Fibroblast of pulmonary artery (primary cell): ENCODE measurements at regions not wholly inside any gene's neighbourhood (a gene's known extent, or its start where the extent isn't known, plus 50 kb on each side); places are given as distances from the start of the nearest gene placed in this dataset.

Source experiments
- DNase-seq: peaks from one replicate; pipeline ENCODE4 v3.0.0-alpha.2; 2010; ENCODE audit warnings: low read depth
- H3K4me3 ChIP-seq: replicated peaks from 2 replicates; pipeline ENCODE4 v1.5.1; 2011; ENCODE audit warnings: low read depth, mild to moderate bottlenecking, control low read depth, low read length, moderate library complexity
- CTCF ChIP-seq: IDR thresholded peaks from 2 replicates; pipeline ENCODE4 v1.5.1; 2011; ENCODE audit warnings: mild to moderate bottlenecking, control low read depth, low read length, inconsistent platforms; ENCODE audit errors: missing control alignments

GRCh38 chr7:156464339-156464738, 176.2 kb upstream of the RNF32 start:
- no peak overlapping the region for H3K4me3 ChIP-seq
- TF ChIP-seq CTCF, result no peak
- no peak for DNase-seq

- DNase-seq, result no peak
- H3K4me3 ChIP-seq, result no peak overlapping the region
- TF ChIP-seq CTCF, result no peak
Measured at GRCh38 chr7:156463280-156463679, 177.3 kb upstream of the RNF32 start.

GRCh38 chr7:156461881-156462665, 178.5 kb upstream of the RNF32 start:
- DNase-seq, result no peak

GRCh38 chr7:156460858-156461627, 179.5 kb upstream of the RNF32 start:
- H3K4me3 ChIP-seq, result no peak overlapping the region
- TF ChIP-seq CTCF, result no peak
- no peak for DNase-seq

More at GRCh38 chr7:156461881-156462665, 178.5 kb upstream of the RNF32 start:
- no peak for TF ChIP-seq CTCF
- H3K4me3 ChIP-seq, result no peak overlapping the region

GRCh38 chr7:156459582-156459981, 181.0 kb upstream of the RNF32 start:
- no peak overlapping the region for H3K4me3 ChIP-seq
- DNase-seq, result no peak
- TF ChIP-seq CTCF, result no peak

GRCh38 chr7:156459067-156459466, 181.5 kb upstream of the RNF32 start:
- no peak for DNase-seq
- H3K4me3 ChIP-seq, result no peak overlapping the region
- TF ChIP-seq CTCF, result no peak
